ENCODE measurements at regions not wholly inside any gene's neighbourhood (a gene's known extent, or its start where the extent isn't known, plus 50 kb on each side); places are given as distances from the start of the nearest gene placed in this dataset.

- H3K27me3 ChIP-seq (ENCODE audit: control insufficient read depth in 1 of 2, insufficient read depth in 2 of 2, low read length in 2 of 2), result no peaks in the 10 kb centered on the region
- H3K4me3 ChIP-seq (ENCODE audit: low read depth in 1 of 2, low read length in 2 of 2), result no peak overlapping the region
- peak overlapping the region; percentile 43 to 78 for H3K27ac ChIP-seq (ENCODE audit: low read depth in 2 of 2, low read length in 1 of 2)
- peaks cover 6 to 20% of the 10 kb centered on the region in 2 donors for H3K4me1 ChIP-seq (ENCODE audit: control insufficient read depth in 2 of 2, insufficient read depth in 2 of 2, low read length in 1 of 2)
- no peaks in the 10 kb centered on the region for H3K9me3 ChIP-seq (ENCODE audit: control insufficient read depth in 2 of 2, insufficient read depth in 1 of 2, low read depth in 1 of 2, low read length in 1 of 2)
- WGBS, 2 donors, result 58 to 70% methylated on average over 12 of the region's 12 CpGs
- H3K36me3 ChIP-seq (ENCODE audit: control insufficient read depth in 2 of 2, insufficient read depth in 2 of 2, low read length in 1 of 2), result no peaks in the 10 kb centered on the region
These were observed 97.4 kb upstream of the PGRMC2 start for GRCh38 chr4:128384765-128385598.

DNA sequence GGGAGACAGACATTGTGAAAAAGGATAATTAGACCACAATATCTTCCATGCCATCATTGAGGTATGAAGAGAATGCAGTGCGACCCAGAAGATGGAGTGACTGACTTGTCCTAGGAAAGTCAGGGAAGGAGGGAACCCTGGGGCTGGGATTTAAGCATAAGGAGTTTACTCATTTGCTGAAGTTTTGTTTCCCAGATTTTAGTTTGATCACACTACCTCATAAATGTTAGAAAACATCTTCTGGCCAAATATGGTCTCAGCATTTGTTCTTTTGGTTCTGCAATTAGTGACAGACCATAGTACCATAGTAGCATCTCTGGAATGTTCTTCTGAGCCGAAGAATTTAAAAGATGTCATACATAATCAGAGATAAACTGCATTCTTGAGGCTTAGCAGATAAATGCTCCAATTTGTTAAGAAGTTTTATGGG lies 96.5 kb upstream of the PGRMC2 start:
- WGBS, 2 donors, result 81% methylated on average over 2 of the region's 2 CpGs
- no peak overlapping the region for H3K27ac ChIP-seq (ENCODE audit: low read depth in 2 of 2, low read length in 1 of 2)
- peaks cover 6 to 20% of the 10 kb centered on the region in 2 donors for H3K4me1 ChIP-seq (ENCODE audit: control insufficient read depth in 2 of 2, insufficient read depth in 2 of 2, low read length in 1 of 2)

GRCh38 chr4:128381748-128382559 lies 94.3 kb upstream of the PGRMC2 start:
- 47 to 57% methylated on average over 4 of the region's 4 CpGs for WGBS, 2 donors
- Histone ChIP-seq H3K4me3 (ENCODE audit: low read depth in 1 of 2, low read length in 2 of 2) (no peak overlapping the region), H3K27me3 (ENCODE audit: control insufficient read depth in 1 of 2, insufficient read depth in 2 of 2, low read length in 2 of 2) (no peaks in the 10 kb centered on the region), H3K9me3 (ENCODE audit: control insufficient read depth in 2 of 2, insufficient read depth in 1 of 2, low read depth in 1 of 2, low read length in 1 of 2) (no peaks in the 10 kb centered on the region), H3K4me1 (ENCODE audit: control insufficient read depth in 2 of 2, insufficient read depth in 2 of 2, low read length in 1 of 2) (peaks cover 0 to 11% of the 10 kb centered on the region in 2 donors), H3K27ac (ENCODE audit: low read depth in 2 of 2, low read length in 1 of 2) (peak overlapping the region in 1 of 2 donors; percentile 71), H3K36me3 (ENCODE audit: control insufficient read depth in 2 of 2, insufficient read depth in 2 of 2, low read length in 1 of 2) (no peaks in the 10 kb centered on the region)

More for the DNA sequence above, 96.5 kb upstream of the PGRMC2 start:
- Histone ChIP-seq H3K9me3 (ENCODE audit: control insufficient read depth in 2 of 2, insufficient read depth in 1 of 2, low read depth in 1 of 2, low read length in 1 of 2) (no peaks in the 10 kb centered on the region), H3K4me3 (ENCODE audit: low read depth in 1 of 2, low read length in 2 of 2) (no peak overlapping the region), H3K27me3 (ENCODE audit: control insufficient read depth in 1 of 2, insufficient read depth in 2 of 2, low read length in 2 of 2) (no peaks in the 10 kb centered on the region), H3K36me3 (ENCODE audit: control insufficient read depth in 2 of 2, insufficient read depth in 2 of 2, low read length in 1 of 2) (no peaks in the 10 kb centered on the region)

DNA sequence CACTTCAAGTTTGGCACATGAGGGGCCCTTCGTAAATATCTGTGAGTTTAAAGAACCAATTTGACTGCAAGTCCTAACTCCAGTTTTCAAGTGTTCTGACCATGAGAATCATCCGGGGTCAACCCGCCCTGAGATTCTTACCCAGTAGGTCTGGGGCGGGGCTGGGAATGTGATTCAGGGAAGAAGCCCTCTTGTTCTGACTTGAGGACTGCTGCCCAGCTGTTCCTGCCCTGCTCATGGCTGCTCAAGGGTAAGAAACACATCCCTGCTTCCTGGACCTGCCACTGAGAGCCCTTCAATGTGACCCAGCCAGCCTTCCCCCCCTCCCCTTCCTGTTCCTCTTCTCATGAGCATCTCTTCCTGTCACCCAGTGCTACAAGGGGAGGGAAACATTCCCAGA lies 92.7 kb upstream of the PGRMC2 start:
- H3K4me1 ChIP-seq (ENCODE audit: control insufficient read depth in 2 of 2, insufficient read depth in 2 of 2, low read length in 1 of 2), result peaks cover 0 to 8% of the 10 kb centered on the region in 2 donors
- no peaks in the 10 kb centered on the region for H3K27me3 ChIP-seq (ENCODE audit: control insufficient read depth in 1 of 2, insufficient read depth in 2 of 2, low read length in 2 of 2)
- no peaks in the 10 kb centered on the region for H3K36me3 ChIP-seq (ENCODE audit: control insufficient read depth in 2 of 2, insufficient read depth in 2 of 2, low read length in 1 of 2)
- H3K27ac ChIP-seq (ENCODE audit: low read depth in 2 of 2, low read length in 1 of 2), result peak overlapping the region in 1 of 2 donors; percentile 3
- no peak overlapping the region for H3K4me3 ChIP-seq (ENCODE audit: low read depth in 1 of 2, low read length in 2 of 2)
- WGBS, 2 donors, result 71 to 81% methylated on average over 4 of the region's 4 CpGs
- H3K9me3 ChIP-seq (ENCODE audit: control insufficient read depth in 2 of 2, insufficient read depth in 1 of 2, low read depth in 1 of 2, low read length in 1 of 2), result peaks cover 0 to 3% of the 10 kb centered on the region in 2 donors

DNA sequence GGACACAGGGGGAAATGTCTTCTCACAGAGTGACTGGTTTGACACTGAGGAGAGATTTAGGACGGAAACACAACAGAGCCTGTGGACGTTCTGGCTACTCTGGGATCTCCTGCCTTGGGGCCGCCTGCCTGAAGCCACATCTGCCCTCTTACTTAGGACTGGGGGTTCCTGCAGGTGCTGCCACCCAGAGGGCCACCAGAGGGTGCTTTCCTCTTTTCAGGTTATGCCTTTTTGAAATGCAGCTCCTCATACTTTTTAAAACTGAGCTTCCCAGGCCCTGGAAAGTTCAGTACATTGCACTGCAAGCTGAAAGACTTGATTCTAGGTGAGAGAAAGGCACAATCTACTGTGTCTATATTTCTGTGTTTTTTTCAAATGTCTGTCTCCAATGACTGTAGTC lies 92.2 kb upstream of the PGRMC2 start:
- Histone ChIP-seq H3K9me3 (ENCODE audit: control insufficient read depth in 2 of 2, insufficient read depth in 1 of 2, low read depth in 1 of 2, low read length in 1 of 2) (peaks cover 0 to 3% of the 10 kb centered on the region in 2 donors), H3K27me3 (ENCODE audit: control insufficient read depth in 1 of 2, insufficient read depth in 2 of 2, low read length in 2 of 2) (no peaks in the 10 kb centered on the region), H3K4me3 (ENCODE audit: low read depth in 1 of 2, low read length in 2 of 2) (no peak overlapping the region), H3K27ac (ENCODE audit: low read depth in 2 of 2, low read length in 1 of 2) (peak overlapping the region in 1 of 2 donors; percentile 3), H3K4me1 (ENCODE audit: control insufficient read depth in 2 of 2, insufficient read depth in 2 of 2, low read length in 1 of 2) (peaks cover 0 to 8% of the 10 kb centered on the region in 2 donors), H3K36me3 (ENCODE audit: control insufficient read depth in 2 of 2, insufficient read depth in 2 of 2, low read length in 1 of 2) (no peaks in the 10 kb centered on the region)
- 70 to 84% methylated on average over 3 of the region's 3 CpGs for WGBS, 2 donors

DNA sequence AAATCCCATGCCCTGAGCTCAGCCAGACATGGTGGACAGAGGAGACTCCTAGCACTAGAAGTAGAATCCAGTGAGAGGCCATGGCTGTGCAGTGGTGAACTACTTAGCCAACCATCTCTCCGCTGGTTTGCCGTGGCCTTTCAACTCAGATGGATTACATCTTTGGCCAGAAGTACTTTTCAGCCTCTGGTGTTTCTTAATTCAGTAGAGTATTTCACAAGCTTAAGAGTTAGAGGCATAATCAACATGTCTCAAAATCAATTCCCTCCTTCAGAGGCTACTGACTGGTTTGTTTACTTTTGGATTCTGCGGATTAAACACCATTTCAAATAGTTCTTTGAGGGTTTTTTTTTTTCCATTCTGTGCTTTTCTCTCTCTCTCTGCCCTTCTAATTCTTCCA lies 91.1 kb upstream of the PGRMC2 start:
- Histone ChIP-seq H3K27me3 (ENCODE audit: control insufficient read depth in 1 of 2, insufficient read depth in 2 of 2, low read length in 2 of 2) (no peaks in the 10 kb centered on the region), H3K4me1 (ENCODE audit: control insufficient read depth in 2 of 2, insufficient read depth in 2 of 2, low read length in 1 of 2) (peaks cover 0 to 8% of the 10 kb centered on the region in 2 donors), H3K4me3 (ENCODE audit: low read depth in 1 of 2, low read length in 2 of 2) (no peak overlapping the region), H3K9me3 (ENCODE audit: control insufficient read depth in 2 of 2, insufficient read depth in 1 of 2, low read depth in 1 of 2, low read length in 1 of 2) (peaks cover 0 to 3% of the 10 kb centered on the region in 2 donors), H3K36me3 (ENCODE audit: control insufficient read depth in 2 of 2, insufficient read depth in 2 of 2, low read length in 1 of 2) (no peaks in the 10 kb centered on the region), H3K27ac (ENCODE audit: low read depth in 2 of 2, low read length in 1 of 2) (peak overlapping the region in 1 of 2 donors; percentile 48)
- WGBS, 2 donors, result 32 to 47% methylated on average over 3 of the region's 3 CpGs

DNA sequence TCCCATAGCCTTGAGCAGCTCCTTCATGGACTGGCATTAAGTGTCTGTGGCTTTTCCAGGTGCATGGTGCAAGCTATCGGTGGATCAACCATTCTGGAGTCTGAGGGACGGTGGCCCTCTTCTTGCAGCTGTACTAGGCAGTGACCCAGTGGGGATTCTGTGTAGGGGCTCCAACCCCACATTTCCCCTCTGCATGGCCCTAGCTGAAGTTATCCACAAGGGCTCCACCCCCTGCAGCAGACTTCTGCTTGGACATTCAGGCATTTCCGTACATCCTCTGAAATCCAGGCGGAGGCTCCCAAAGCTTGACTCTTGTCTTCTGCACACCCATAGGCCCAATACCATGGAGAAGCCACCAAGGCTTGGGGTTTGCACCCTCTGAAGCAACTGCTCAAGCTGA lies 89.3 kb upstream of the PGRMC2 start:
- Histone ChIP-seq H3K27ac (ENCODE audit: low read depth in 2 of 2, low read length in 1 of 2) (no peak overlapping the region), H3K9me3 (ENCODE audit: control insufficient read depth in 2 of 2, insufficient read depth in 1 of 2, low read depth in 1 of 2, low read length in 1 of 2) (peaks cover 0 to 3% of the 10 kb centered on the region in 2 donors), H3K36me3 (ENCODE audit: control insufficient read depth in 2 of 2, insufficient read depth in 2 of 2, low read length in 1 of 2) (no peaks in the 10 kb centered on the region), H3K27me3 (ENCODE audit: control insufficient read depth in 1 of 2, insufficient read depth in 2 of 2, low read length in 2 of 2) (no peaks in the 10 kb centered on the region), H3K4me1 (ENCODE audit: control insufficient read depth in 2 of 2, insufficient read depth in 2 of 2, low read length in 1 of 2) (peaks cover 0 to 8% of the 10 kb centered on the region in 2 donors), H3K4me3 (ENCODE audit: low read depth in 1 of 2, low read length in 2 of 2) (no peak overlapping the region)
- WGBS, 2 donors, result 94 to 98% methylated on average over 4 of the region's 4 CpGs

GRCh38 chr4:128376303-128376702 lies 88.7 kb upstream of the PGRMC2 start:
- no peaks in the 10 kb centered on the region for H3K27me3 ChIP-seq (ENCODE audit: control insufficient read depth in 1 of 2, insufficient read depth in 2 of 2, low read length in 2 of 2)
- H3K36me3 ChIP-seq (ENCODE audit: control insufficient read depth in 2 of 2, insufficient read depth in 2 of 2, low read length in 1 of 2), result no peaks in the 10 kb centered on the region
- WGBS, 2 donors, result 95% methylated on average over 5 of the region's 5 CpGs
- no peak overlapping the region for H3K4me3 ChIP-seq (ENCODE audit: low read depth in 1 of 2, low read length in 2 of 2)
- H3K27ac ChIP-seq (ENCODE audit: low read depth in 2 of 2, low read length in 1 of 2), result no peak overlapping the region
- peaks cover 0 to 3% of the 10 kb centered on the region in 2 donors for H3K9me3 ChIP-seq (ENCODE audit: control insufficient read depth in 2 of 2, insufficient read depth in 1 of 2, low read depth in 1 of 2, low read length in 1 of 2)
- H3K4me1 ChIP-seq (ENCODE audit: control insufficient read depth in 2 of 2, insufficient read depth in 2 of 2, low read length in 1 of 2), result peaks cover 0 to 8% of the 10 kb centered on the region in 2 donors

GRCh38 chr4:128373628-128374027 lies 86.0 kb upstream of the PGRMC2 start:
- 83 to 93% methylated on average over 2 of the region's 2 CpGs for WGBS, 2 donors
- Histone ChIP-seq H3K27me3 (ENCODE audit: control insufficient read depth in 1 of 2, insufficient read depth in 2 of 2, low read length in 2 of 2) (no peaks in the 10 kb centered on the region), H3K27ac (ENCODE audit: low read depth in 2 of 2, low read length in 1 of 2) (no peak overlapping the region)

More at GRCh38 chr4:128373628-128374027, 86.0 kb upstream of the PGRMC2 start:
- no peak overlapping the region for H3K4me3 ChIP-seq (ENCODE audit: low read depth in 1 of 2, low read length in 2 of 2)
- no peaks in the 10 kb centered on the region for H3K36me3 ChIP-seq (ENCODE audit: control insufficient read depth in 2 of 2, insufficient read depth in 2 of 2, low read length in 1 of 2)
- H3K9me3 ChIP-seq (ENCODE audit: control insufficient read depth in 2 of 2, insufficient read depth in 1 of 2, low read depth in 1 of 2, low read length in 1 of 2), result peaks cover 0 to 8% of the 10 kb centered on the region in 2 donors
- peaks cover 0 to 2% of the 10 kb centered on the region in 2 donors for H3K4me1 ChIP-seq (ENCODE audit: control insufficient read depth in 2 of 2, insufficient read depth in 2 of 2, low read length in 1 of 2)

Measured in esophagus (tissue), 2 donors.